CD14-positive monocyte (primary cell): ENCODE measurements at regions not wholly inside any gene's neighbourhood (a gene's known extent, or its start where the extent isn't known, plus 50 kb on each side); places are given as distances from the start of the nearest gene placed in this dataset.

Source experiments
- DNase-seq, 3 donors: peaks; one replicate each; pipeline ENCODE4 v3.0.0-alpha.2; 2011 to 2022
- H2AFZ ChIP-seq: 2 replicates; pipeline ENCODE4 v1.6.0; 2012; ENCODE audit warnings: mild to moderate bottlenecking, low read depth, low read length, inconsistent platforms; ENCODE audit not compliant: insufficient read depth, poor library complexity, severe bottlenecking
- H3K27ac ChIP-seq, 2 donors: 1 replicate in 1 of 2; 2 replicates in 1 of 2; pipeline ENCODE4 v1.5.1; 2012 to 2013; ENCODE audit warnings: low read length in 2 of 2, control low read depth in 1 of 2, inconsistent platforms in 1 of 2, low read depth in 1 of 2, mild to moderate bottlenecking in 1 of 2
- H3K27me3 ChIP-seq, 2 donors: one replicate each; pipeline versions ENCODE4 v1.6.0 to v1.6.1; 2011 to 2013; ENCODE audit warnings: low read length in 2 of 2; ENCODE audit not compliant: control insufficient read depth in 2 of 2, insufficient read depth in 2 of 2
- H3K36me3 ChIP-seq, 2 donors: replicated peaks in 1 of 2; 1 replicate in 1 of 2; 2 replicates in 1 of 2; pipeline versions ENCODE4 v1.5.1 to v1.6.1; 2012 to 2013; ENCODE audit warnings: low read length in 2 of 2, control low read depth in 1 of 2, inconsistent platforms in 1 of 2, mild to moderate bottlenecking in 1 of 2; ENCODE audit not compliant: insufficient read depth in 2 of 2, control insufficient read depth in 1 of 2
- H3K4me1 ChIP-seq, 2 donors: 1 replicate in 1 of 2; 2 replicates in 1 of 2; pipeline versions ENCODE4 v1.5.1 to v1.6.1; 2012 to 2013; ENCODE audit warnings: low read length in 2 of 2, control low read depth in 1 of 2, inconsistent platforms in 1 of 2, mild to moderate bottlenecking in 1 of 2, moderate library complexity in 1 of 2; ENCODE audit not compliant: insufficient read depth in 2 of 2, control insufficient read depth in 1 of 2
- H3K4me2 ChIP-seq: replicated peaks from 2 replicates; pipeline ENCODE3; 2012; ENCODE audit warnings: low read length, moderate library complexity, mild to moderate bottlenecking; ENCODE audit not compliant: poor library complexity, severe bottlenecking; ENCODE audit errors: extremely low read depth
- H3K4me3 ChIP-seq, 3 experiments: fragments of 200-600 bp in 1 of 3; sonication (generic) in 1 of 3; replicated peaks in 1 of 3; 1 replicate in 2 of 3; 2 replicates in 1 of 3; pipeline ENCODE4 v1.5.1; 2011 to 2013; ENCODE audit warnings: low read length in 3 of 3, mild to moderate bottlenecking in 3 of 3, control low read depth in 2 of 3, low read depth in 2 of 3, inconsistent platforms in 1 of 3, moderate library complexity in 1 of 3
- H3K79me2 ChIP-seq: 2 replicates; pipeline ENCODE4 v1.6.0; 2012; ENCODE audit warnings: mild to moderate bottlenecking, control low read depth, inconsistent platforms, low read length, moderate library complexity; ENCODE audit not compliant: insufficient read depth
- H3K9ac ChIP-seq: 2 replicates; pipeline ENCODE4 v1.6.0; 2017; ENCODE audit warnings: low read length, mild to moderate bottlenecking; ENCODE audit not compliant: insufficient read depth, poor library complexity, severe bottlenecking
- H3K9me3 ChIP-seq, 2 donors: replicated peaks in 1 of 2; 1 replicate in 1 of 2; 2 replicates in 1 of 2; pipeline versions ENCODE4 v1.5.1 to v1.6.1; 2012 to 2013; ENCODE audit warnings: low read length in 2 of 2, control low read depth in 1 of 2; ENCODE audit not compliant: control insufficient read depth in 1 of 2, insufficient read depth in 1 of 2
- H4K20me1 ChIP-seq: 2 replicates; pipeline ENCODE4 v1.6.0; 2012; ENCODE audit warnings: mild to moderate bottlenecking, low read length, control low read depth, moderate library complexity; ENCODE audit not compliant: insufficient read depth
- H3K27ac Mint-ChIP-seq, 7 donors: one replicate each; pipeline ENCODE4 v1.8.0; 2020; ENCODE audit warnings: mild to moderate bottlenecking in 7 of 7, mixed read lengths in 7 of 7, moderate library complexity in 6 of 7, inconsistent platforms in 2 of 7
- H3K27me3 Mint-ChIP-seq, 3 donors: one replicate each; pipeline ENCODE4 v1.8.0; 2021 to 2022; ENCODE audit warnings: low read depth in 3 of 3, mild to moderate bottlenecking in 3 of 3, mixed read lengths in 3 of 3, moderate library complexity in 3 of 3, inconsistent platforms in 1 of 3
- H3K36me3 Mint-ChIP-seq, 2 donors: one replicate each; pipeline ENCODE4 v1.8.0; 2020; ENCODE audit warnings: mixed read lengths in 2 of 2, inconsistent platforms in 1 of 2, mild to moderate bottlenecking in 1 of 2
- H3K4me1 Mint-ChIP-seq: one replicate; pipeline ENCODE4 v1.8.0; 2020; ENCODE audit warnings: mild to moderate bottlenecking, mixed read lengths
- H3K4me3 Mint-ChIP-seq, 2 donors: one replicate each; pipeline ENCODE4 v1.8.0; 2020; ENCODE audit warnings: mild to moderate bottlenecking in 2 of 2, mixed read lengths in 2 of 2, moderate library complexity in 1 of 2
- H3K9me3 Mint-ChIP-seq, 7 donors: one replicate each; pipeline ENCODE4 v1.8.0; 2020 to 2022; ENCODE audit warnings: mixed read lengths in 7 of 7, mild to moderate bottlenecking in 6 of 7, moderate library complexity in 6 of 7, inconsistent platforms in 2 of 7
- CTCF ChIP-seq: fragments of 200-600 bp; IDR thresholded peaks from one replicate; pipeline ENCODE4 v1.8.0; 2022; ENCODE audit warnings: antibody characterized with exemption, mild to moderate bottlenecking
- WGBS: methylation state at CpG from one replicate; pipeline ENCODE4 v1.1.5; 2013; ENCODE audit warnings: missing lambda C conversion rate; ENCODE audit not compliant: insufficient coverage; 5-methylcytosine and 5-hydroxymethylcytosine counted together
- intact Hi-C, 2 donors: fragments of 100-400 bp; cut with micrococcal nuclease; formaldehyde crosslinking; loops; one replicate each; pipeline versions ENCODE4 v1.15.0 to v1.15.1; 2023

GRCh38 chr4:13921805-13922204 lies 294.3 kb upstream of the BOD1L1 start:
- no peaks in the 10 kb centered on the region for H3K4me1 ChIP-seq
- peak overlapping the region; percentile 17 for H2AFZ ChIP-seq
- no peak for DNase-seq
- H3K27ac ChIP-seq: no peak overlapping the region
- Mint-ChIP-seq H3K4me1 (peaks cover 5% of the 10 kb centered on the region), H3K36me3 (no peaks in the 10 kb centered on the region), H3K4me3 (no peak overlapping the region), H3K9me3 (peaks cover 0 to 2% (median 0%) of the 10 kb centered on the region in 7 donors), H3K27me3 (no peaks in the 10 kb centered on the region), H3K27ac (no peak overlapping the region)
- no peak overlapping the region for H3K4me3 ChIP-seq
- H3K79me2 ChIP-seq: no peaks in the 10 kb centered on the region
- H4K20me1 ChIP-seq: no peaks in the 10 kb centered on the region
- intact Hi-C loops: no loop called here
- no peaks in the 10 kb centered on the region for H3K36me3 ChIP-seq
- no peak for TF ChIP-seq CTCF
- H3K27me3 ChIP-seq: no peaks in the 10 kb centered on the region
- no peaks in the 10 kb centered on the region for H3K9me3 ChIP-seq
- no peak overlapping the region for H3K4me2 ChIP-seq
- no peak overlapping the region for H3K9ac ChIP-seq
- 0% methylated on average over 1 of the region's 1 CpG for WGBS

- no peak for DNase-seq
- Mint-ChIP-seq H3K27me3 (no peaks in the 10 kb centered on the region), H3K27ac (no peak overlapping the region), H3K4me1 (peaks cover 5% of the 10 kb centered on the region), H3K9me3 (peaks cover 0 to 2% (median 0%) of the 10 kb centered on the region in 7 donors), H3K4me3 (no peak overlapping the region), H3K36me3 (no peaks in the 10 kb centered on the region)
- Histone ChIP-seq H2AFZ (peak overlapping the region; percentile 17), H3K79me2 (no peaks in the 10 kb centered on the region), H3K9ac (no peak overlapping the region), H3K4me3 (no peak overlapping the region), H3K36me3 (no peaks in the 10 kb centered on the region), H3K4me2 (no peak overlapping the region), H3K27me3 (no peaks in the 10 kb centered on the region), H3K27ac (no peak overlapping the region), H3K4me1 (no peaks in the 10 kb centered on the region), H3K9me3 (no peaks in the 10 kb centered on the region), H4K20me1 (no peaks in the 10 kb centered on the region)
- intact Hi-C loops: no loop called here
- TF ChIP-seq CTCF: no peak
- no CpG with 5 or more reads among the region's 2 CpGs for WGBS
Measured at GRCh38 chr4:13922459-13922858, 294.9 kb upstream of the BOD1L1 start.
